ENCODE measurements at regions not wholly inside any gene's neighbourhood (a gene's known extent, or its start where the extent isn't known, plus 50 kb on each side); places are given as distances from the start of the nearest gene placed in this dataset.
A peak's percentile ranks its signal among the peaks of the same experiment; 100 is the strongest.

DNA sequence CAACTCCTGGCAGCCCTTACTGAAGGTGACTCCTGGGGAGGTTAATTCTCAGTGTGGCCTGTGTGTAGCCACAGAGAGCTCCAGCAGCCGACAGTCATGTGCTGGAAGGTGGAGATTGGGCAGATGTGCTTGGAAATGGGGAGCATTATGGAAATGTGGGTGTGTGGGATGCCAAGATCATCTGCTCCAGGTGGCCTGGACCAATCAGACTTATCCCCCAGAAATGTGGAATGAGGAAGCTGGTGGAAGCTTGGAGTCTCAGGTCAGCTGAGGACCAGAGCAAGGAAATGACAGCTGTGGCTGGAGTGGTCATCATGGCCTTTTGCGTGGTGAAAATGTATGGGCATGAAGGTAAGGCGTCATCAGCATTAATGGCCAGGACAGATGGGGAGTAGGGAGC lies 234.0 kb downstream of the MIAT start:
- no peaks in the 10 kb centered on the region for H3K9me3 ChIP-seq (ENCODE audit: control insufficient read depth, insufficient read depth, low read length)
- peaks cover 25% of the 10 kb centered on the region for H3K4me1 ChIP-seq (ENCODE audit: insufficient read depth, low read length)
- no peak overlapping the region for H3K9ac ChIP-seq (ENCODE audit: low read depth, low read length)
- no peaks in the 10 kb centered on the region for H3K36me3 ChIP-seq (ENCODE audit: insufficient read depth, low read length)

DNA sequence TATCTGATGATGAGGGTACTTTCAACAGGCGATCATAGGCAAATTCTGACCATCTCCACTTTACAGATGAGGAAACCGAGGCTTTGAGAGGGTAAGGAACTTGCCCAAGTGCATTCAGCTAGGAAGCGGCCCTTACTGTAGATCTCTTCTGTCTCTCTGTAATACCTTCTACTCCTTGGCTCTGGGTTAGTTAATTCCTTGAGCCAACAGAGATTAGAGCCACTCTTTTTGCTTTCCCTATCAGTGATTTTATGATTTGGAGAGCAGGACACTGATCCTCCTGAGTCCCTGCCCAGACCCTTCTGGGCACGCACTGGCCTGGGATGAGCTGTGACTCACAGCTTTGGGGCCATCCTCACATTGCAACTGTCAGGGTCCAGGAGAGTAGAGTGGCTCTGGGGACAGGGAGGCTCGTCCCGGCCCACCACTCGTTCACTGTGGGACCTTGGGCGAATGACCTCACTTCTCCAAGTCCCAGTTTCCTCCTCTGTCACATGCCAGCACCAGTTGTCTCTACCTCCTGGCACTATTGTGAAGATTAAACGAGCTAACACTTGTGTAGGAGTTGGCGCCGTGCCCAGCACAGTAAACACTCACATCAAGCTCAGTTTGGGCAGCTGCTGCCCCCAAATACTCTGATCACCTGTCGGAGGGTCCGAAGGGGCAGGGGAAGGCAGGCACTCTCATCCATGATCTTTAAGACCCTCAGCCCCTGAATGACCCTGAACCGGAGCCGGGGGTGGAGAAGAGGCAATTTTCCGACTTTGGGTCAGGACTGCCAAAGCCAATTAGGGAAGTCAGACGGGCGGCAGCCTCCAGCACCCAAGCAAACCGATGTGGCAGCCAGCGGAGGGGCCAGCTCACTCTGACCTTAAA lies 235.0 kb downstream of the MIAT start:
- no peaks in the 10 kb centered on the region for H3K36me3 ChIP-seq (ENCODE audit: insufficient read depth, low read length)
- H3K9ac ChIP-seq (ENCODE audit: low read depth, low read length): no peak overlapping the region
- peaks cover 20% of the 10 kb centered on the region for H3K4me1 ChIP-seq (ENCODE audit: insufficient read depth, low read length)

GRCh38 chr22:26893173-26894110 lies 236.1 kb downstream of the MIAT start:
- Histone ChIP-seq H3K9ac (ENCODE audit: low read depth, low read length) (no peak overlapping the region), H3K4me1 (ENCODE audit: insufficient read depth, low read length) (peaks cover 17% of the 10 kb centered on the region), H3K9me3 (ENCODE audit: control insufficient read depth, insufficient read depth, low read length) (no peaks in the 10 kb centered on the region), H3K36me3 (ENCODE audit: insufficient read depth, low read length) (no peaks in the 10 kb centered on the region)

More for the DNA sequence above, 235.0 kb downstream of the MIAT start:
- H3K9me3 ChIP-seq (ENCODE audit: control insufficient read depth, insufficient read depth, low read length): no peaks in the 10 kb centered on the region

- Histone ChIP-seq H3K9ac (ENCODE audit: low read depth, low read length) (no peak overlapping the region), H3K9me3 (ENCODE audit: control insufficient read depth, insufficient read depth, low read length) (no peaks in the 10 kb centered on the region), H3K4me1 (ENCODE audit: insufficient read depth, low read length) (peaks cover 17% of the 10 kb centered on the region), H3K36me3 (ENCODE audit: insufficient read depth, low read length) (no peaks in the 10 kb centered on the region)
Measured at GRCh38 chr22:26894362-26894761, 237.0 kb downstream of the MIAT start.

- Histone ChIP-seq H3K36me3 (ENCODE audit: insufficient read depth, low read length) (no peaks in the 10 kb centered on the region), H3K9ac (ENCODE audit: low read depth, low read length) (no peak overlapping the region), H3K4me1 (ENCODE audit: insufficient read depth, low read length) (peaks cover 17% of the 10 kb centered on the region), H3K9me3 (ENCODE audit: control insufficient read depth, insufficient read depth, low read length) (no peaks in the 10 kb centered on the region)
Measured at GRCh38 chr22:26894766-26895485, 237.5 kb downstream of the MIAT start.

DNA sequence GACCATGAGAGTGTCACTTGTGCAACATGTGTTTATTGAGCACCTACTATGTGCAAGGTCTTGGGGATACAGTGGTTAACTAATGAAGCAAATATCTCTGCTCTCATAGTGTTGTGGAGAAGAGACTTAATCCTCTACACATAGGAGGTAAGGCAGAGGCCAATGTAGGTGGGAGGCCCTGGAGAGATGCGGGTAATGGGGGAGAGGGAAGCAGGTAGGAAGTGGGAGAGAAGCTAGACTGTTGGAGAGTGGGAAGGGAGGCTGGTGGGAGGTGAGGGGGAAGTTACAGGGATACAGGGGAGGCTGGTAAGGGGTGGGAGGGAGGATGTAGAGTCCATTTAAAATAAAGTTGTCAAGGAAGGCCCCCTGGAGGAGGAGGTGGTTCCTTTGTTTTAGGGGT lies 240.0 kb downstream of the MIAT start:
- H3K4me1 ChIP-seq (ENCODE audit: insufficient read depth, low read length): peaks cover 27% of the 10 kb centered on the region
- no peaks in the 10 kb centered on the region for H3K9me3 ChIP-seq (ENCODE audit: control insufficient read depth, insufficient read depth, low read length)
- no peak overlapping the region for H3K9ac ChIP-seq (ENCODE audit: low read depth, low read length)
- H3K36me3 ChIP-seq (ENCODE audit: insufficient read depth, low read length): no peaks in the 10 kb centered on the region

DNA sequence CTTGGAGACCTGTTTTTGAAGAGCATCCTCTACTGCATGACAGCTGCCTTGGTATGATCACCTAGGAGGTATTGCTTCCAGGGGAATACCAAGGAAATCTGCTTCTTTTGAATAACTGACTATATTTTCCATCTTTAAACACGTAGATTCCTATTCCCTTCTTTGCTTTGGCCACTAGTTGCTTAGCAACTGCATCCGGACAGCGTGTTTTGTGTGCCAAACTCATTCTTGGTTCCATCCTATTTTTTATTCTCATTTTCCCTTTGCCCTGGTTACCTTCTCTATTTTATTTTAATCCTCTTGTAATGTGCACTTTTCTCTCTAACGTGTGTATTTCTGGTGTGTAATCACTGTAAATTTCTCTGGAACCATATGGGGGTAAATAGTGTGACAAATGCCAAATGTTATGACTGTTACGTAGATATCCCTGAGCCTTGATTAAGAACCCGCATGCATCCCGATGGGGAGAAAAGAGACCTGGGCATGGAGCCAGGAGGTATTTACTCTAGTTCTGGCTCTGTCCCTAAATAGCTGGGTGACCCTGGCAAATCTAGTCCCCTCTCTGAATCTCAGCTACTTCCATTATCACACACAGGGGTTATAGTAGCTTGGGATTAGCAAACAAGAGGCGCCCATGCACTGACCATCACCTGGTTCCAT lies 241.7 kb downstream of the MIAT start:
- H3K9me3 ChIP-seq (ENCODE audit: control insufficient read depth, insufficient read depth, low read length): no peaks in the 10 kb centered on the region
- H3K36me3 ChIP-seq (ENCODE audit: insufficient read depth, low read length): no peaks in the 10 kb centered on the region
- no peak overlapping the region for H3K9ac ChIP-seq (ENCODE audit: low read depth, low read length)
- peaks cover 14% of the 10 kb centered on the region for H3K4me1 ChIP-seq (ENCODE audit: insufficient read depth, low read length)

DNA sequence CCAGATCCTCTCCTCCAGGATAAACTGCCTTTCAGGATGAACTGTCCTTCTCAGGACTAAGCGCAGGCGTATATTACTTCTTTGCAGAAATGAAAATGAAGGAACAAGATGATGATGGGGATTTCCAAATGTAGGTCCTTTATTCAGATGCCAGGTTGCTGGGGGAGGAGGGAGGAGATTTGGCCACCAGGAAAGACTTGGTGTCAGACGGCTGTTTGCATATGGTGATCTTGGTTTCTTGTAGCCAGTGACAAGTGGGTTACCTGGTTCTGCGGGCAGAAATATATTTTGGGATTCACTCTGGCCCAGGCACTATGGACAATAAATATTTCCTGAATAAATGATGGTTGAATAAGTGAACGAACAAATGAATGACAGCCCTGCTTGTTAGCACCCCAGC lies 243.4 kb downstream of the MIAT start:
- Histone ChIP-seq H3K9ac (ENCODE audit: low read depth, low read length) (no peak overlapping the region; the same call in 1 of the 2 replicates), H3K9me3 (ENCODE audit: control insufficient read depth, insufficient read depth, low read length) (no peaks in the 10 kb centered on the region), H3K4me1 (ENCODE audit: insufficient read depth, low read length) (peaks cover 15% of the 10 kb centered on the region), H3K36me3 (ENCODE audit: insufficient read depth, low read length) (no peaks in the 10 kb centered on the region)

DNA sequence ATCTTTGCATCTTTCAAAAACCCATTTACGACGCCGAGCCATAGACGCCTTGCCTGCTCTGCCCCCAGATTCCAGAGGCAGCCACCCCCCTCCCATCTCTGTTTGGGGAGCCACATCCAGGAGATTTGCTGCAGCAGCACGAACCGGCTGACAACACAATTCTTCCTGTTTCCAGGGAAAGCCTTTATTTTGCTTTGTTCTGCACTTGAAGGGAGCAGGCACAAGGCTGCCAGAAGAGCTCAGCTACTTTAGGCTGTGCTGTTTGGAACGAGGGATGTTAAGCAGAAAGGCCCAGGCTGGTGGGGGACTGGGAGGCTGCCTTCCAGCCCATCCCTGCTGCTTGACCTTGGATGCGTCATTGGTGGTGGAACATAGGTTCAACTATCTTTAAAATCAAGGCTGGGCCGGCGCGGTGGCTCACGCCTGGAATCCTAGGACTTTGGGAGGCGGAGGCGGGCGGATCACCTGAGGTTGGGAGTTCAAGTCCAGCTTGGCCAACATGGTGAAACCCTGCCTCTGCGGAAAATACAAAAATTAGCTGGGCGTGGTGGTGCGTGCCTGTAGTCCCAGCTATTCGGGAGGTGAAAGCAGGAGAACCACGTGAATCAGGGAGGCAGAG lies 243.9 kb downstream of the MIAT start:
- no peaks in the 10 kb centered on the region for H3K36me3 ChIP-seq (ENCODE audit: insufficient read depth, low read length)
- H3K9ac ChIP-seq (ENCODE audit: low read depth, low read length): no peak overlapping the region; the same call in 1 of the 2 replicates

GRCh38 chr22:26902401-26903029 lies 245.1 kb downstream of the MIAT start:
- Histone ChIP-seq H3K36me3 (ENCODE audit: insufficient read depth, low read length) (no peaks in the 10 kb centered on the region), H3K9me3 (ENCODE audit: control insufficient read depth, insufficient read depth, low read length) (no peaks in the 10 kb centered on the region), H3K4me1 (ENCODE audit: insufficient read depth, low read length) (peaks cover 15% of the 10 kb centered on the region), H3K9ac (ENCODE audit: low read depth, low read length) (peak overlapping the region; percentile 54; the same call in 1 of the 2 replicates)

More for the DNA sequence above, 243.9 kb downstream of the MIAT start:
- Histone ChIP-seq H3K4me1 (ENCODE audit: insufficient read depth, low read length) (peaks cover 15% of the 10 kb centered on the region), H3K9me3 (ENCODE audit: control insufficient read depth, insufficient read depth, low read length) (no peaks in the 10 kb centered on the region)

DNA sequence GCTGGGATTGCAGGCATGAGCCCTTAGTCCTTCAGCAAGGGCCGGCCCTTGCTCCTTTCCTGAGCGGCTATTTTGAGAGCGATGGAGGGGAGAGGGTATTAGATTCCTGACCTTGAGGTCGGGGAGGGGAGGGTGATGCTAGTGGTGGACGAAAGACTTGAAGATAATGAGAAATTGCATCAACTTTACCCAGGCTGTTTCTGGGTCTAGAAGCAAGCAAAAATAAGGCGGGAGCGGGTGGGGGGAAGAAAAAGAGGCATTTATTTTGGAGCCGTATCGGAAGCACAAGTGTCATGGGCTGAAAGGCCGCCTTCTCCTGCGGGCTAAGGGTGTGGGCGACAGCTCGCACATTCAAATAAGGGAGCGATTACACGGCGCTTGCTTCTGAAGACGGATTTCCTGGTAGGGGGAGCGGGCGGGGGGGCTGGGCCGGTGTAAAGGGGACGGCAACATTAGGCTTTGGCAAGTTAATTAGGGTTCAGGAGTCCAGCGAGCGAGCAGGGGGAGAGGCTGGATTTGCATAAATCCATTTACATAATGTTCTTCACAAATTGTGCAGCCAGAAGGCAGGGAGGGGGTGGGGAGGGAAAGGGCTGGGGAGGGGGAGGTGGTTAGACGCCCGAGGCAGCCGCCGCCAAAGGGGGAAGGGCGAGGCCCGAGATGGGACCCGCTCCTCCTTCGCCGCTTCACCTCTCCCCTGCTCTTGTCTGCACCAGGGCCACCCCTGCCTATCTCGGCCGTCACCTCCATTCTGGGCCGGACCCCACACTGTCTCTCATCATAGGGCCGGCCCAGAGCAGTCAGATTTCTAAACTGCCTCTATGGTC lies 245.9 kb downstream of the MIAT start:
- peak overlapping the region; percentile 54; the same call in 1 of the 2 replicates for H3K9ac ChIP-seq (ENCODE audit: low read depth, low read length)
- peaks cover 15% of the 10 kb centered on the region for H3K4me1 ChIP-seq (ENCODE audit: insufficient read depth, low read length)
- H3K36me3 ChIP-seq (ENCODE audit: insufficient read depth, low read length): no peaks in the 10 kb centered on the region
- H3K9me3 ChIP-seq (ENCODE audit: control insufficient read depth, insufficient read depth, low read length): no peaks in the 10 kb centered on the region

DNA sequence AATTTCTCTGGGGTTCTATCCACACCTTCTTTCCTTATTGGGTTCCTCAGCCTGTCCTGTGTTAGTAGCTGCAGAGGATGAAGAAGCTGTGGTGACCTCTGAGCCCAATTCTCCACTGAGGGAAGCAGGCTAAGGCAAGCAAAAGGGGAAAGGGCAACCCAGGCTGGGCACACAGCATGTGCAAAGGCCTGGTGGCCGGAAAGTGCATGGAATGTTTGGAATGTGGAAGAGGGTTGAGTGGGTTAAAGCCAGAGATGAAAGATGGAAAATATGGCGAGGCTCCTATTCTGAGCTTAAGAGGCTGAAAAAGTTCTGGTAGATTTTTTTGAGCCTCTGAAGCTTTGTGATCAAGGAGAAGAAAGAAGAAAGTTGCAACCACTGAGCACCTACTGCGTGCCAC lies 247.1 kb downstream of the MIAT start:
- H3K9me3 ChIP-seq (ENCODE audit: control insufficient read depth, insufficient read depth, low read length): no peaks in the 10 kb centered on the region
- H3K36me3 ChIP-seq (ENCODE audit: insufficient read depth, low read length): no peaks in the 10 kb centered on the region
- peaks cover 15% of the 10 kb centered on the region for H3K4me1 ChIP-seq (ENCODE audit: insufficient read depth, low read length)
- H3K9ac ChIP-seq (ENCODE audit: low read depth, low read length): no peak overlapping the region
